Uterus (tissue), 3 donors: ENCODE measurements at regions not wholly inside any gene's neighbourhood (a gene's known extent, or its start where the extent isn't known, plus 50 kb on each side); places are given as distances from the start of the nearest gene placed in this dataset.

Experiments
- DNase-seq, 2 donors: peaks; one replicate each; pipeline ENCODE4 v3.0.0-alpha.2; 2019 to 2020
- H3K27ac ChIP-seq, 2 donors: fragments of 200-600 bp; sonication (generic); 1 replicate in 1 of 2; 2 replicates in 1 of 2; pipeline ENCODE4 v1.5.1; 2016 to 2018
- H3K27me3 ChIP-seq, 2 donors: fragments of 200-600 bp; sonication (generic); one replicate each; pipeline ENCODE4 v1.5.1; 2018 to 2019; ENCODE audit warnings: control low read depth in 1 of 2
- H3K36me3 ChIP-seq, 2 donors: fragments of 200-600 bp; sonication (generic); one replicate each; pipeline ENCODE4 v1.5.1; 2019; ENCODE audit warnings: control low read depth in 1 of 2
- H3K4me1 ChIP-seq, 2 donors: fragments of 200-600 bp; sonication (generic); one replicate each; pipeline ENCODE4 v1.5.1; 2018 to 2019; ENCODE audit warnings: control low read depth in 1 of 2
- H3K4me3 ChIP-seq, 2 donors: fragments of 200-600 bp; sonication (generic); 1 replicate in 1 of 2; 2 replicates in 1 of 2; pipeline ENCODE4 v1.5.1; 2018 to 2019; ENCODE audit warnings: mild to moderate bottlenecking in 1 of 2
- H3K9me3 ChIP-seq, 2 donors: fragments of 200-600 bp; sonication (generic); one replicate each; pipeline ENCODE4 v1.5.1; 2019; ENCODE audit warnings: control low read depth in 1 of 2
- POLR2A ChIP-seq, 2 donors: fragments of 450-650 bp; IDR thresholded peaks; one replicate each; pipeline ENCODE4 v1.6.1; 2016; ENCODE audit warnings: antibody characterized with exemption in 2 of 2, mild to moderate bottlenecking in 1 of 2, moderate library complexity in 1 of 2
- intact Hi-C: fragments of 100-400 bp; cut with DNase I; formaldehyde crosslinking; loops from one replicate; pipeline ENCODE4 v1.15.1; 2023; ENCODE audit warnings: low total_unique reads
- TF ChIP-seq, protein P1 (sequence below), 4 experiments: fragments of 200-600 bp in 2 of 4; fragments of 450-650 bp in 2 of 4; sonication (generic) in 2 of 4; IDR thresholded peaks; one replicate each; pipeline ENCODE4 v1.5.1; 2016 to 2019; ENCODE audit warnings: antibody characterized with exemption in 4 of 4, mild to moderate bottlenecking in 2 of 4, moderate library complexity in 1 of 4
- donor health status: DM: yes; HTN: yes; CAD: no.

DNA sequence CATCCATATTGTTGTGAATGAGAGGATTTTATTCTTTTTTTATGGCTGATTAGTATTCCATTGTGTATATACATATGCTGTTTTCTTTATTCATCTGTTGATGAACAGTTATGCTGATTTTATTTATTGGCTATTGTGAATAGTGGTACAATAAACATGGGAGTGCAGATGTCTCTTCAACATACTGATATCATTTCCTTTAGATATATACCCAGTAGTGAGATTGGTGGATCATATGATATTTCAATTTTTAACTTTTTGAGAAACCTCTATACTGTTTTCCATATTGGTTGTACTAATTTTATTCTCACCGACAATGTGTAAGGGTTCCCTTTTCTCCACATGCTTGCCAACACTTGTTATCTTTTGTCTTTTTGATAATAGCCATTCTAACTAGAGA is 144.5 kb downstream of the ADCYAP1 start:
- intact Hi-C loops, result no loop called here

DNA sequence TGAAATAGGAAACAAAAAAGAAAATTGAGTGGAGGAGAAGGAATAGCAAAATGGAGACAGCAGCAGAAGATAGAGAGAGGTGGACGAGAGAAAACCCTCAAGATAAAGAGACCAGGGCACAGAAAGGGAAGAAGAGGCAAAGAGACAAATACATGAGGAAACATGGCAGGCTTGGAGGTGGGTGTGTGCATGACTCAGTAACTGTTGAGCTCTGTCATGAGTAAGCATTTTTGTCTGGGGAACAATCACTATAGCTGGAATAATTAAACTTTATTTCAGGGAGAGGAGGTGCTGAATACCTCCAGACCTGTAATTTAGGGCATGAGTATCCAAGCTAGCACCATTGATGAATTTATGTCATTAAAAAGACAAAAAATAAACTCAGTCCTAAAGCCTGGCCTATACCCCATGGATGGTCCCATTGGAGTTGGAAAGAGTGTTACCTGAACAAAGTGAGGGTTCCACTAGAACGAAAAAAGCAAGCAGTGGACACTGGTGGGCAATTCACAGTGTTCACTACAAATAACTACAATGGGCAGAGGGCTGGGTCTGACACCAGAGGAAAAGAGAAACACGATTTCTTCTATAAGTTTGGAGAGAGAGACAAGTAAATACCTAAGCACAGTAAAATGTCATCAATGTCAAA is 145.5 kb downstream of the ADCYAP1 start:
- intact Hi-C loops, result no loop called here
- TF ChIP-seq POLR2A (IDR thresholded peaks at IDR 0.05), result no peak
- TF ChIP-seq, protein P1, sequence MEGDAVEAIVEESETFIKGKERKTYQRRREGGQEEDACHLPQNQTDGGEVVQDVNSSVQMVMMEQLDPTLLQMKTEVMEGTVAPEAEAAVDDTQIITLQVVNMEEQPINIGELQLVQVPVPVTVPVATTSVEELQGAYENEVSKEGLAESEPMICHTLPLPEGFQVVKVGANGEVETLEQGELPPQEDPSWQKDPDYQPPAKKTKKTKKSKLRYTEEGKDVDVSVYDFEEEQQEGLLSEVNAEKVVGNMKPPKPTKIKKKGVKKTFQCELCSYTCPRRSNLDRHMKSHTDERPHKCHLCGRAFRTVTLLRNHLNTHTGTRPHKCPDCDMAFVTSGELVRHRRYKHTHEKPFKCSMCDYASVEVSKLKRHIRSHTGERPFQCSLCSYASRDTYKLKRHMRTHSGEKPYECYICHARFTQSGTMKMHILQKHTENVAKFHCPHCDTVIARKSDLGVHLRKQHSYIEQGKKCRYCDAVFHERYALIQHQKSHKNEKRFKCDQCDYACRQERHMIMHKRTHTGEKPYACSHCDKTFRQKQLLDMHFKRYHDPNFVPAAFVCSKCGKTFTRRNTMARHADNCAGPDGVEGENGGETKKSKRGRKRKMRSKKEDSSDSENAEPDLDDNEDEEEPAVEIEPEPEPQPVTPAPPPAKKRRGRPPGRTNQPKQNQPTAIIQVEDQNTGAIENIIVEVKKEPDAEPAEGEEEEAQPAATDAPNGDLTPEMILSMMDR (IDR thresholded peaks at IDR 0.05), result no peak
- no peak for DNase-seq
- Histone ChIP-seq H3K4me3 (no peak overlapping the region), H3K27ac (no peak overlapping the region), H3K36me3 (no peaks in the 10 kb centered on the region), H3K27me3 (no peaks in the 10 kb centered on the region), H3K9me3 (no peaks in the 10 kb centered on the region), H3K4me1 (peaks cover 0 to 6% of the 10 kb centered on the region in 2 donors)

More for the DNA sequence above, 144.5 kb downstream of the ADCYAP1 start:
- Histone ChIP-seq H3K4me3 (no peak overlapping the region), H3K27ac (no peak overlapping the region), H3K36me3 (no peaks in the 10 kb centered on the region), H3K4me1 (peaks cover 0 to 6% of the 10 kb centered on the region in 2 donors), H3K9me3 (no peaks in the 10 kb centered on the region), H3K27me3 (no peaks in the 10 kb centered on the region)
- no peak for DNase-seq
- no peak for TF ChIP-seq POLR2A (IDR thresholded peaks at IDR 0.05)
- TF ChIP-seq, protein P1 (IDR thresholded peaks at IDR 0.05), result no peak

DNA sequence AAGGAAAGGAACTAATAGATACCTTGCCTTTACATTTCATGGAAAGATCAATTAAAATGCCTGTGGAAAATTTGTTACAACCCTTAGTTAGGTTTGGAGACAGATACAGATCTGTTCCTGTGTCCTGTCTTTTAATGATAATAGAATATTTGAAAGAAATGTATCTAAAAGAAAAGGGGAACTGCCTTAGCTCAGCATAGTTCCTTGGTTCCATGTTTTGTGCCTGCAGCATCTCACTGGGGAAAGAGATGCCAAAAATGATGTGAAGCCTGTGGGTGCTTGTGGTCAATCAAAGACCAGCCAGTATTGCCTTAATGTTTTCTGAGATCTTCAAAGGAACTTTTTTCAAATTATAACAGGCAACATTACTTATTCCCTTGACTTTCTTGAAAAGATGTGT is 147.6 kb downstream of the ADCYAP1 start:
- TF ChIP-seq POLR2A (IDR thresholded peaks at IDR 0.05), result no peak
- TF ChIP-seq, protein P1 (IDR thresholded peaks at IDR 0.05), result no peak
- no peaks in the 10 kb centered on the region for H3K36me3 ChIP-seq
- DNase-seq, result no peak
- no peak overlapping the region for H3K4me3 ChIP-seq
- no peak overlapping the region for H3K27ac ChIP-seq
- intact Hi-C loops, result no loop called here
- no peaks in the 10 kb centered on the region for H3K4me1 ChIP-seq
- peaks cover 0 to 6% of the 10 kb centered on the region in 2 donors for H3K9me3 ChIP-seq
- no peaks in the 10 kb centered on the region for H3K27me3 ChIP-seq

DNA sequence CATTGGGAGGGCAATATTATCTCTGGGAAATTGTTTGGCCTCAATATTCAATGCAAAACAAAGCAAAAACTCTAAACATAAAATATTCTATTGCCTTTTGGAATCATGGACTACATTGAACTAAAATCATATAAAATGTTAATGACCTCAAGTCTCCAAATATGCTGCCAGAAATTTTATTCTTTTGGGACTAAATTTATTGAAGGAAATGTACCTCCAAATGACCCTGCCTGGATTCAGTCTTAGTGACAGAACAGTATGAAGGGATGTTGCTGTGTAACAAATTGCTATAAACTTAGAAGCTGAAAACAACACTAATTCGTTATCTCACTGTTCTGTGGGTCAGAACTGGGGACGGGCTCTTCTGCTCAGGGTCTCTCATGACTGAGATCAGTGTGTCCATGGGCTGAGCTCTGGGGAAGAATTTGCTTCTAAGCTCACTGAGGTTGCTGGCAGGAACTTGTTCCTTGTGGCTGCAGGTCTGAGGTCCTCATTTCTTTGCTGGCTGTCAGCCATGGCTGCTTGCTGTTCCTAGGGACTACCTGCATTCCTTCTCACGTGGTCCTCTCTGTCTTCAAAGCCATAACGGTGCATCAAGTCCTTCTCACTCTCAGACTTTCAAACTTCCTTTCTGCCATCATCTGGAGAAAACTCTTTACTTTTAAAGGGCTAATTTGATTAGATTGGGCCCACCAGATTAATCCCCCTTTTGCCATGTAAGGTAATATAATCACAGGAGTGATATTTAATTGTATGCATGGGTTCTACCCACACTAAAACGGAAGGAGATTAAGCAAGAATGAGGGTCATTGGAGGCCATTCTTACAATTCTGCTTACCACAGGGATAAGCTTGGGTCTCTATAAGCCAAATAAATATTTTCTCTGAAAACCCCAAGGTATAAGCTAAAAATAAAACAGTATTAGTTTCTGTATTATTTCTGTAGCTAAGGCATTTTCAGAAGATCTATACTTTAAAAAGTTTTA is 149.0 kb downstream of the ADCYAP1 start:
- Histone ChIP-seq H3K27me3 (no peaks in the 10 kb centered on the region), H3K4me3 (no peak overlapping the region), H3K36me3 (no peaks in the 10 kb centered on the region), H3K27ac (no peak overlapping the region), H3K4me1 (no peaks in the 10 kb centered on the region), H3K9me3 (peaks cover 0 to 9% of the 10 kb centered on the region in 2 donors)
- intact Hi-C loops, result no loop called here
- no peak for DNase-seq
- no peak for TF ChIP-seq POLR2A (IDR thresholded peaks at IDR 0.05)
- TF ChIP-seq, protein P1 (IDR thresholded peaks at IDR 0.05), result no peak

DNA sequence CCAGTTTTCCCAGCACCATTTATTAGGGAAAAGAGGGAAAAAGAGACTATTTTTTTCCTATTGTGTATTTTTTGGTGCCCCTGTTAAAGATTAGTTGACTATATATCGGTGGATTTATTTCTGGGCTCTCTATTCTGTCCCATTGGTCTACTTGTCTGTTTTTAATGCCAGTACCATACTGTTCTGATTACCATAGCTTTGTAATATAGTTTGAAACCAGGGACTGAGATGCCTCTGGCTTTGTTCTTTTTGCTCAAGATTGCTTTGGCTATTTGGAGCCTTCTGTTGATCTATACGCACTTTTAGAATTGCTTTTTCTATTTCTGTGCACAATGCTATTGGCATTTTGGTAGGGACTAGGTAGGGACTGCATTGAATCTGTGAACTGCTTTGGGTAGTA is 151.7 kb downstream of the ADCYAP1 start:
- Histone ChIP-seq H3K9me3 (peaks cover 0 to 9% of the 10 kb centered on the region in 2 donors), H3K36me3 (no peaks in the 10 kb centered on the region), H3K27ac (no peak overlapping the region), H3K4me1 (no peaks in the 10 kb centered on the region), H3K27me3 (no peaks in the 10 kb centered on the region), H3K4me3 (no peak overlapping the region)
- intact Hi-C loops, result no loop called here
- no peak for DNase-seq
- TF ChIP-seq POLR2A (IDR thresholded peaks at IDR 0.05), result no peak
- TF ChIP-seq, protein P1 (IDR thresholded peaks at IDR 0.05), result no peak
